Testis (tissue), 2 donors: ENCODE measurements at regions not wholly inside any gene's neighbourhood (a gene's known extent, or its start where the extent isn't known, plus 50 kb on each side); places are given as distances from the start of the nearest gene placed in this dataset.
"Not testable (repeated sequence)": the region's sequence is repeated elsewhere in the genome, so short reads cannot be mapped to it uniquely, and the experiment has no call there.

ENCODE experiments used
- DNase-seq: peaks from one replicate; pipeline ENCODE4 v3.0.0-alpha.2; 2019
- H3K27ac ChIP-seq, 2 donors: fragments of 200-600 bp; sonication (generic); one replicate each; pipeline ENCODE4 v1.5.1; 2019
- H3K27me3 ChIP-seq: fragments of 200-600 bp; sonication (generic); one replicate; pipeline ENCODE4 v1.5.1; 2019
- H3K36me3 ChIP-seq: fragments of 200-600 bp; sonication (generic); one replicate; pipeline ENCODE4 v1.5.1; 2017; ENCODE audit warnings: low read depth; ENCODE audit errors: missing control alignments
- H3K4me1 ChIP-seq: fragments of 200-600 bp; sonication (generic); one replicate; pipeline ENCODE4 v1.5.1; 2019
- H3K4me3 ChIP-seq, 2 donors: fragments of 200-600 bp; sonication (generic); one replicate each; pipeline ENCODE4 v1.5.1; 2017 to 2019
- H3K9me3 ChIP-seq: fragments of 200-600 bp; sonication (generic); one replicate; pipeline ENCODE4 v1.5.1; 2017
- CTCF ChIP-seq, 3 experiments: fragments of 450-650 bp in 2 of 3; fragments of 200-600 bp in 1 of 3; sonication (generic) in 1 of 3; IDR thresholded peaks; one replicate each; pipeline ENCODE4 v1.5.1; 2016 to 2019; ENCODE audit warnings: antibody characterized with exemption in 3 of 3, mild to moderate bottlenecking in 2 of 3, moderate library complexity in 1 of 3
- POLR2A ChIP-seq: fragments of 450-650 bp; IDR thresholded peaks from one replicate; pipeline ENCODE4 v1.6.1; 2017; ENCODE audit warnings: antibody characterized with exemption, mild to moderate bottlenecking, moderate library complexity
- WGBS, 2 donors: methylation state at CpG; one replicate each; pipeline ENCODE4 v1.1.5; 2018; 5-methylcytosine and 5-hydroxymethylcytosine counted together
- intact Hi-C: fragments of 100-400 bp; cut with DNase I; formaldehyde crosslinking; loops from one replicate; pipeline ENCODE4 v1.15.1; 2023; ENCODE audit warnings: low total_unique reads

GRCh38 chr11:90629229-90629806, 406.5 kb upstream of the CHORDC1 start:
- Histone ChIP-seq H3K4me1 (no peaks in the 10 kb centered on the region), H3K4me3 (no peak overlapping the region), H3K27me3 (no peaks in the 10 kb centered on the region), H3K36me3 (no peaks in the 10 kb centered on the region), H3K9me3 (no peaks in the 10 kb centered on the region), H3K27ac (no peak overlapping the region)
- no peak for DNase-seq
- TF ChIP-seq CTCF (IDR thresholded peaks at IDR 0.05) (no peak), POLR2A (no peak)
- intact Hi-C loops = no loop called here
- WGBS, 2 donors = 81 to 89% methylated on average over 4 of the region's 4 CpGs

GRCh38 chr11:90614318-90614717, 391.5 kb upstream of the CHORDC1 start:
- H3K9me3 ChIP-seq = no peaks in the 10 kb centered on the region
- intact Hi-C loops = no loop called here
- no peak overlapping the region for H3K27ac ChIP-seq
- H3K27me3 ChIP-seq = no peaks in the 10 kb centered on the region
- no peaks in the 10 kb centered on the region for H3K36me3 ChIP-seq
- WGBS, 2 donors = 62 to 70% methylated on average over 2 of the region's 2 CpGs
- no peak for TF ChIP-seq CTCF (IDR thresholded peaks at IDR 0.05)
- TF ChIP-seq POLR2A = no peak
- no peak for DNase-seq
- no peaks in the 10 kb centered on the region for H3K4me1 ChIP-seq
- no peak overlapping the region for H3K4me3 ChIP-seq

- H3K4me1 ChIP-seq, H3K9me3 ChIP-seq, DNase-seq, H3K36me3 ChIP-seq, H3K4me3 ChIP-seq, intact Hi-C loops, H3K27me3 ChIP-seq, H3K27ac ChIP-seq: not testable (repeated sequence)
- 85 to 88% methylated on average over 4 of the region's 4 CpGs for WGBS, 2 donors
Observed at GRCh38 chr11:90613037-90613436, 390.2 kb upstream of the CHORDC1 start.

GRCh38 chr11:90606721-90607120, 383.9 kb upstream of the CHORDC1 start:
- no peak overlapping the region for H3K4me3 ChIP-seq
- 95 to 96% methylated on average over 1 of the region's 1 CpG for WGBS, 2 donors

GRCh38 chr11:90601261-90601660, 378.4 kb upstream of the CHORDC1 start:
- Histone ChIP-seq H3K4me1 (no peaks in the 10 kb centered on the region), H3K36me3 (no peaks in the 10 kb centered on the region), H3K27ac (no peak overlapping the region), H3K4me3 (no peak overlapping the region), H3K27me3 (no peaks in the 10 kb centered on the region), H3K9me3 (no peaks in the 10 kb centered on the region)
- intact Hi-C loops = no loop called here
- DNase-seq = no peak
- no peak for TF ChIP-seq POLR2A
- no peak for TF ChIP-seq CTCF (IDR thresholded peaks at IDR 0.05)
- WGBS, 2 donors = 84 to 91% methylated on average over 1 of the region's 1 CpG

More at GRCh38 chr11:90606721-90607120, 383.9 kb upstream of the CHORDC1 start:
- intact Hi-C loops = no loop called here
- no peaks in the 10 kb centered on the region for H3K36me3 ChIP-seq
- H3K9me3 ChIP-seq = no peaks in the 10 kb centered on the region
- no peaks in the 10 kb centered on the region for H3K4me1 ChIP-seq
- H3K27me3 ChIP-seq = no peaks in the 10 kb centered on the region
- DNase-seq = no peak
- TF ChIP-seq POLR2A (no peak), CTCF (IDR thresholded peaks at IDR 0.05) (no peak)
- no peak overlapping the region for H3K27ac ChIP-seq
